Gastrocnemius medialis (tissue), 4 donors: ENCODE measurements at regions not wholly inside any gene's neighbourhood (a gene's known extent, or its start where the extent isn't known, plus 50 kb on each side); places are given as distances from the start of the nearest gene placed in this dataset.

Experiments
- POLR2A ChIP-seq, 2 donors: fragments of 450-650 bp; IDR thresholded peaks; one replicate each; pipeline ENCODE4 v1.6.1; 2017; ENCODE audit warnings: antibody characterized with exemption in 2 of 2, mild to moderate bottlenecking in 2 of 2, moderate library complexity in 2 of 2
- TF ChIP-seq, protein P1 (sequence below), 5 experiments: fragments of 450-650 bp in 3 of 5; fragments of 200-600 bp in 2 of 5; sonication (generic) in 2 of 5; IDR thresholded peaks in 4 of 5; conservative IDR thresholded peaks in 1 of 5; 1 replicate in 4 of 5; 2 replicates in 1 of 5; pipeline ENCODE4 v1.5.1; 2016 to 2019; ENCODE audit warnings: antibody characterized with exemption in 5 of 5, mild to moderate bottlenecking in 3 of 5, moderate library complexity in 3 of 5

- TF ChIP-seq, protein P1, sequence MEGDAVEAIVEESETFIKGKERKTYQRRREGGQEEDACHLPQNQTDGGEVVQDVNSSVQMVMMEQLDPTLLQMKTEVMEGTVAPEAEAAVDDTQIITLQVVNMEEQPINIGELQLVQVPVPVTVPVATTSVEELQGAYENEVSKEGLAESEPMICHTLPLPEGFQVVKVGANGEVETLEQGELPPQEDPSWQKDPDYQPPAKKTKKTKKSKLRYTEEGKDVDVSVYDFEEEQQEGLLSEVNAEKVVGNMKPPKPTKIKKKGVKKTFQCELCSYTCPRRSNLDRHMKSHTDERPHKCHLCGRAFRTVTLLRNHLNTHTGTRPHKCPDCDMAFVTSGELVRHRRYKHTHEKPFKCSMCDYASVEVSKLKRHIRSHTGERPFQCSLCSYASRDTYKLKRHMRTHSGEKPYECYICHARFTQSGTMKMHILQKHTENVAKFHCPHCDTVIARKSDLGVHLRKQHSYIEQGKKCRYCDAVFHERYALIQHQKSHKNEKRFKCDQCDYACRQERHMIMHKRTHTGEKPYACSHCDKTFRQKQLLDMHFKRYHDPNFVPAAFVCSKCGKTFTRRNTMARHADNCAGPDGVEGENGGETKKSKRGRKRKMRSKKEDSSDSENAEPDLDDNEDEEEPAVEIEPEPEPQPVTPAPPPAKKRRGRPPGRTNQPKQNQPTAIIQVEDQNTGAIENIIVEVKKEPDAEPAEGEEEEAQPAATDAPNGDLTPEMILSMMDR (IDR thresholded peaks at IDR 0.05 in 4 of 5, conservative IDR thresholded peaks at IDR 0.05 in 1 of 5), result no peak
- TF ChIP-seq POLR2A (IDR thresholded peaks at IDR 0.05), result no peak
These were observed 152.1 kb downstream of the SAMD5 start for GRCh38 chr6:147660334-147661311.
